ENCODE measurements at regions not wholly inside any gene's neighbourhood (a gene's known extent, or its start where the extent isn't known, plus 50 kb on each side); places are given as distances from the start of the nearest gene placed in this dataset.

DNA sequence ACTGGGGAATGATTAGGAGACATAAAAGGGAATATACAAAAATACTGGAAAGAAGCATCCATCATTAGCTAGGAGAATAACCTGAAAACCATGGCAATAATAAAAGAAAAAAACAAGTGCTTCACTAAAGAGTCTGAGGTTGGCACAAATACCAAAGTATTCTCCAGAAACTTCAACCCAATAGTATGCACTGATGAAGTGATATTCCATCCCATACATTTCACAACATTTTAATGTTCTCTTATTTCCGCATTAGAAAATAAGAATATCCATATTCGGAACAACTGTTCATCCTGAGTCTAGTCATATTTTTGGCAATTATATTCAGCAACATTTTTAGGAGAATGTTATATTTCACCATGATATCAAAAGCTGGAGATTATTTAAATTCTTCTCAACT, 116.2 kb downstream of the POSTN start:
- Histone ChIP-seq H3K27me3 (no peaks in the 10 kb centered on the region), H3K4me1 (peaks cover 0 to 7% (median 2%) of the 10 kb centered on the region in 4 donors), H3K9me3 (no peaks in the 10 kb centered on the region), H3K27ac (no peak overlapping the region), H3K4me3 (no peak overlapping the region), H3K36me3 (no peaks in the 10 kb centered on the region)
- TF ChIP-seq, protein P1, sequence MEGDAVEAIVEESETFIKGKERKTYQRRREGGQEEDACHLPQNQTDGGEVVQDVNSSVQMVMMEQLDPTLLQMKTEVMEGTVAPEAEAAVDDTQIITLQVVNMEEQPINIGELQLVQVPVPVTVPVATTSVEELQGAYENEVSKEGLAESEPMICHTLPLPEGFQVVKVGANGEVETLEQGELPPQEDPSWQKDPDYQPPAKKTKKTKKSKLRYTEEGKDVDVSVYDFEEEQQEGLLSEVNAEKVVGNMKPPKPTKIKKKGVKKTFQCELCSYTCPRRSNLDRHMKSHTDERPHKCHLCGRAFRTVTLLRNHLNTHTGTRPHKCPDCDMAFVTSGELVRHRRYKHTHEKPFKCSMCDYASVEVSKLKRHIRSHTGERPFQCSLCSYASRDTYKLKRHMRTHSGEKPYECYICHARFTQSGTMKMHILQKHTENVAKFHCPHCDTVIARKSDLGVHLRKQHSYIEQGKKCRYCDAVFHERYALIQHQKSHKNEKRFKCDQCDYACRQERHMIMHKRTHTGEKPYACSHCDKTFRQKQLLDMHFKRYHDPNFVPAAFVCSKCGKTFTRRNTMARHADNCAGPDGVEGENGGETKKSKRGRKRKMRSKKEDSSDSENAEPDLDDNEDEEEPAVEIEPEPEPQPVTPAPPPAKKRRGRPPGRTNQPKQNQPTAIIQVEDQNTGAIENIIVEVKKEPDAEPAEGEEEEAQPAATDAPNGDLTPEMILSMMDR (IDR thresholded peaks at IDR 0.05) = no peak
- intact Hi-C loops (cut with DNase I; ENCODE audit: low total_unique reads) = no loop called here
- DNase-seq = no peak

DNA sequence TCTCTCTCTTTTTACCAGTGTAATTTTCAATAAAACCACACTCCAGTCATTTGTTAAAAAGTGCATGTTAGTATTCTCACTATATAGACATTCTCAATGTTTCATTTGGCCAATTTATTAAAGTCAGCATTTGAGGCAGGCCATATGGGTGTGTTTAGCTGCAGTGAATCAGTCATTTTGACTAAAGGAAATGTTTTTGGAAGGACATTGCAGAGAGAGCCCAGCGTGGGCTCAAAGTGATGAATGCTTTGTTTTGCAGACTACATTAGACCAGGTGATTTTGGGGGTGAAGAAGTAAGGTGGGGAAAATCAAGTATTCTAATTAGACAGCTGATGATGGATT, 116.7 kb downstream of the POSTN start:
- H3K27ac ChIP-seq = no peak overlapping the region
- no peak overlapping the region for H3K4me3 ChIP-seq
- DNase-seq = no peak
- no peaks in the 10 kb centered on the region for H3K27me3 ChIP-seq
- H3K4me1 ChIP-seq = peaks cover 0 to 7% (median 2%) of the 10 kb centered on the region in 4 donors
- H3K9me3 ChIP-seq = no peaks in the 10 kb centered on the region
- TF ChIP-seq, protein P1 (IDR thresholded peaks at IDR 0.05) = no peak
- intact Hi-C loops (cut with DNase I; ENCODE audit: low total_unique reads) = no loop called here
- H3K36me3 ChIP-seq = no peaks in the 10 kb centered on the region

DNA sequence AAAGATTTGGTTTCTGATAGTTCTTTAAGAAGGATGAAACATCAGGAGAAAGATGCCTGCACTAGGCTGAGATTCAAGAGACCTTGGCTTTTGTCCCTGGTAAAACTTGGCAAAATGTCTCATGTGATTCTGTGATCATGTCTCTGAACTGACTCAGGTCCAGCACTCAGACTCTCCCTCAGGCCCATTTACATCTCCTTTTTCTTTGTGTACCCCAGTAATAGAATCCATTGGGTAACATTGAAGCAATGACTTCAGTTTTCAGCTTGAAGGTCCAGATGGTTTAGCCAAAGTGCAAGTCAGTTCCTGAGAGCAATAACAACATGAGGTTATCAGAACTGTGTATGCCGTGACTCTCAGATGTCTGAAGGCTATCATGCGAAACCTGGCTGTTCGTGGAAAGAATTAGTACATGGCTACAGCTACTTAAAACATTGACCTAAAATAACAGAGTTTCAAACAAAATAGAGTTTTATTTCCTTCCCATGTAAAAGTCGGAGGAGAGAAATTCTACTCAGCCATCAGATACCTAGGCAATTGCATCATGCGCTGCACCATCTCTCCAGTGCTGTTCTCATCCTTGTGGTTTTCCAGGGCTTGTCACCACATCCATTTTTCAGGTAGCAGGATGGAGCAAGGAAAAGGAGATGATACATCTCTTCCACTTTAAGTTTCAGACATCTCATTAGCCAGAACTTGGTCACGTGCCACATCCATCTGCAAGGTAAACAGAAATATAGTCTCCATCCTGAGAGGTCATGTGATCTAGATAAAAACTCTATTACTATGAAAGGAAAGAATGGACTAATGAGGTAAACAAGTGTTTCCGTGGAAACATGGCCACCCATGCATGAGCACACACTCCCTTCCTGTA, 117.3 kb downstream of the POSTN start:
- Histone ChIP-seq H3K4me3 (no peak overlapping the region), H3K36me3 (no peaks in the 10 kb centered on the region), H3K27ac (no peak overlapping the region), H3K27me3 (no peaks in the 10 kb centered on the region), H3K9me3 (no peaks in the 10 kb centered on the region), H3K4me1 (peaks cover 0 to 7% (median 2%) of the 10 kb centered on the region in 4 donors)
- intact Hi-C loops (cut with DNase I; ENCODE audit: low total_unique reads) = no loop called here
- TF ChIP-seq, protein P1 (IDR thresholded peaks at IDR 0.05) = no peak
- DNase-seq = no peak

DNA sequence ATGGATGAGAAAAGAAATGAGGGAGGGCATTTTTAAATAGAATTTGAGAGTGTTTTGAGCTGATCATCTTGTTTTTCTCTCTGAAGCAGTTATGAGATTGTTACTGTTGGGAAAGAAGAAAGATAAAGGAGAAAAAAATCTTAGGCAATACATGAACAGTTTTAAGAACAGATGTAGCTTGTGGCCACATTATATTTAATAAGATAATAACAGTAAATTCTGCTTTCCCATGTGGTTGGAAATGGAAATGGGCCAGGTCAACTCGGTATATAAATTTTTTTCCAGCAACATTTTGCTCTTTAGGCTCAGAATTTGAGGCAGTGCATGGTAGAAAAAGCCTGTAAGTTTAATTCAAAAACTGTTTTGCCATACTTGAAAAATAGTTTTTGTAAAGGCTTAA, 118.7 kb downstream of the POSTN start:
- H3K36me3 ChIP-seq = no peaks in the 10 kb centered on the region
- H3K27ac ChIP-seq = no peak overlapping the region
- no peaks in the 10 kb centered on the region for H3K4me1 ChIP-seq
- intact Hi-C loops (cut with DNase I; ENCODE audit: low total_unique reads) = no loop called here
- no peaks in the 10 kb centered on the region for H3K9me3 ChIP-seq
- TF ChIP-seq, protein P1 (IDR thresholded peaks at IDR 0.05) = no peak
- no peak for DNase-seq
- H3K27me3 ChIP-seq = no peaks in the 10 kb centered on the region
- H3K4me3 ChIP-seq = no peak overlapping the region

DNA sequence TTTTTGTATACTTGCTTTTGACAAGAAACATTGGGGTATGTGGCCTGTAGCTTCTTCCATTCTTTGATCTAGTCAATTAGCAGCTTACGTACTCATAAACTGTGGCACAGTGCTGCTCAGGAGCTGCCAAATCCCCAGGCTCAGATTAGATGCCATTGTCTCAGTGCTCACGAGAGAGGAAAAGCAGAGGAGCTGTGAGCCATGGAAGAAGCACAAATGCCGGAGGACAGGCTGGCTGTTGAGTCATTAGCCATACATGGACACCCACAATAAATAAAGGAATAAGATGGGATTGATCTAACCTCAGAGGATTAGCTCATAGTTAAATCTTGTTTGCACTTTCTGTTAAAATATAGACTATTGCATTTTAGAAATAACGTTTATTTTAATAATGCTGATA, 121.7 kb downstream of the POSTN start:
- intact Hi-C loops (cut with DNase I; ENCODE audit: low total_unique reads) = no loop called here
- Histone ChIP-seq H3K9me3 (no peaks in the 10 kb centered on the region), H3K27me3 (no peaks in the 10 kb centered on the region), H3K27ac (no peak overlapping the region), H3K4me1 (no peaks in the 10 kb centered on the region), H3K4me3 (no peak overlapping the region), H3K36me3 (no peaks in the 10 kb centered on the region)
- no peak for DNase-seq
- TF ChIP-seq, protein P1 (IDR thresholded peaks at IDR 0.05) = no peak

Measured in tibial artery (tissue), 4 donors.